Panc1 (cell line): ENCODE measurements at regions not wholly inside any gene's neighbourhood (a gene's known extent, or its start where the extent isn't known, plus 50 kb on each side); places are given as distances from the start of the nearest gene placed in this dataset.

ENCODE experiments used
- REST ChIP-seq, 2 experiments: IDR thresholded peaks; 2 replicates each; pipeline ENCODE4 v1.6.1; 2011 to 2012; ENCODE audit warnings: low read depth in 2 of 2, control low read depth in 1 of 2, low read length in 1 of 2, mild to moderate bottlenecking in 1 of 2, moderate library complexity in 1 of 2; ENCODE audit not compliant: insufficient read depth in 1 of 2
- TF ChIP-seq, protein P1 (sequence below): fragments of 450-650 bp; IDR thresholded peaks from 2 replicates; pipeline ENCODE4 v1.5.1; 2017; ENCODE audit warnings: mild to moderate bottlenecking

- TF ChIP-seq, protein P1, sequence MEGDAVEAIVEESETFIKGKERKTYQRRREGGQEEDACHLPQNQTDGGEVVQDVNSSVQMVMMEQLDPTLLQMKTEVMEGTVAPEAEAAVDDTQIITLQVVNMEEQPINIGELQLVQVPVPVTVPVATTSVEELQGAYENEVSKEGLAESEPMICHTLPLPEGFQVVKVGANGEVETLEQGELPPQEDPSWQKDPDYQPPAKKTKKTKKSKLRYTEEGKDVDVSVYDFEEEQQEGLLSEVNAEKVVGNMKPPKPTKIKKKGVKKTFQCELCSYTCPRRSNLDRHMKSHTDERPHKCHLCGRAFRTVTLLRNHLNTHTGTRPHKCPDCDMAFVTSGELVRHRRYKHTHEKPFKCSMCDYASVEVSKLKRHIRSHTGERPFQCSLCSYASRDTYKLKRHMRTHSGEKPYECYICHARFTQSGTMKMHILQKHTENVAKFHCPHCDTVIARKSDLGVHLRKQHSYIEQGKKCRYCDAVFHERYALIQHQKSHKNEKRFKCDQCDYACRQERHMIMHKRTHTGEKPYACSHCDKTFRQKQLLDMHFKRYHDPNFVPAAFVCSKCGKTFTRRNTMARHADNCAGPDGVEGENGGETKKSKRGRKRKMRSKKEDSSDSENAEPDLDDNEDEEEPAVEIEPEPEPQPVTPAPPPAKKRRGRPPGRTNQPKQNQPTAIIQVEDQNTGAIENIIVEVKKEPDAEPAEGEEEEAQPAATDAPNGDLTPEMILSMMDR: no peak
- TF ChIP-seq REST (IDR thresholded peaks at IDR 0.05; ENCODE audit: insufficient read depth in 1 of 2, low read depth in 2 of 2, low read length in 1 of 2): no peak
Measured at GRCh38 chr3:106906074-106906473, 471.2 kb upstream of the CCDC54 start.
